ENCODE measurements at regions not wholly inside any gene's neighbourhood (a gene's known extent, or its start where the extent isn't known, plus 50 kb on each side); places are given as distances from the start of the nearest gene placed in this dataset.
A peak's percentile ranks its signal among the peaks of the same experiment; 100 is the strongest.
"Not testable (repeated sequence)": the region's sequence is repeated elsewhere in the genome, so short reads cannot be mapped to it uniquely, and the experiment has no call there.

GRCh38 chr12:20006871-20007730 lies 361.2 kb upstream of the PDE3A start:
- DNase-seq (ENCODE audit: low read depth in 2 of 3, low spot score in 2 of 3): no peak

- not testable (repeated sequence) for DNase-seq (ENCODE audit: low read depth in 2 of 3, low spot score in 2 of 3)
Measured at GRCh38 chr12:20009965-20010364, 358.4 kb upstream of the PDE3A start.

GRCh38 chr12:20011200-20011599 lies 357.1 kb upstream of the PDE3A start:
- DNase-seq (ENCODE audit: low read depth in 2 of 3, low spot score in 2 of 3): no peak

GRCh38 chr12:20017802-20018201 lies 350.5 kb upstream of the PDE3A start:
- no peak for DNase-seq (ENCODE audit: low read depth in 2 of 3, low spot score in 2 of 3)

GRCh38 chr12:20018406-20018805 lies 349.9 kb upstream of the PDE3A start:
- no peak for DNase-seq (ENCODE audit: low read depth in 2 of 3, low spot score in 2 of 3)

- peak in 2 of 3 donors; percentile 3 to 19 for DNase-seq (ENCODE audit: low read depth in 2 of 3, low spot score in 2 of 3)
Measured at GRCh38 chr12:20024194-20024593, 344.1 kb upstream of the PDE3A start.

- DNase-seq (ENCODE audit: low read depth in 2 of 3, low spot score in 2 of 3): peak in 1 of 3 donors; percentile 22
Measured at GRCh38 chr12:20028033-20028432, 340.3 kb upstream of the PDE3A start.

GRCh38 chr12:20030826-20031225 lies 337.5 kb upstream of the PDE3A start:
- no peak for DNase-seq (ENCODE audit: low read depth in 2 of 3, low spot score in 2 of 3)

GRCh38 chr12:20039562-20039961 lies 328.8 kb upstream of the PDE3A start:
- DNase-seq (ENCODE audit: low read depth in 2 of 3, low spot score in 2 of 3): no peak

GRCh38 chr12:20040184-20040583 lies 328.2 kb upstream of the PDE3A start:
- DNase-seq (ENCODE audit: low read depth in 2 of 3, low spot score in 2 of 3): no peak

GRCh38 chr12:20040831-20041230 lies 327.5 kb upstream of the PDE3A start:
- DNase-seq (ENCODE audit: low read depth in 2 of 3, low spot score in 2 of 3): no peak

- no peak for DNase-seq (ENCODE audit: low read depth in 2 of 3, low spot score in 2 of 3)
Measured at GRCh38 chr12:20044351-20044750, 324.0 kb upstream of the PDE3A start.

GRCh38 chr12:20044846-20045245 lies 323.5 kb upstream of the PDE3A start:
- DNase-seq (ENCODE audit: low read depth in 2 of 3, low spot score in 2 of 3): no peak

GRCh38 chr12:20047901-20048300 lies 320.4 kb upstream of the PDE3A start:
- no peak for DNase-seq (ENCODE audit: low read depth in 2 of 3, low spot score in 2 of 3)

- no peak for DNase-seq (ENCODE audit: low read depth in 2 of 3, low spot score in 2 of 3)
Measured at GRCh38 chr12:20050221-20050620, 318.1 kb upstream of the PDE3A start.

GRCh38 chr12:20053782-20054181 lies 314.6 kb upstream of the PDE3A start:
- DNase-seq (ENCODE audit: low read depth in 2 of 3, low spot score in 2 of 3): no peak

GRCh38 chr12:20055856-20056255 lies 312.5 kb upstream of the PDE3A start:
- no peak for DNase-seq (ENCODE audit: low read depth in 2 of 3, low spot score in 2 of 3)

- DNase-seq (ENCODE audit: low read depth in 2 of 3, low spot score in 2 of 3): no peak
Measured at GRCh38 chr12:20057398-20057797, 310.9 kb upstream of the PDE3A start.

GRCh38 chr12:20063116-20063515 lies 305.2 kb upstream of the PDE3A start:
- DNase-seq (ENCODE audit: low read depth in 2 of 3, low spot score in 2 of 3): no peak

- no peak for DNase-seq (ENCODE audit: low read depth in 2 of 3, low spot score in 2 of 3)
Measured at GRCh38 chr12:20077618-20078017, 290.7 kb upstream of the PDE3A start.

- DNase-seq (ENCODE audit: low read depth in 2 of 3, low spot score in 2 of 3): no peak
Measured at GRCh38 chr12:20089077-20089476, 279.3 kb upstream of the PDE3A start.

- not testable (repeated sequence) for DNase-seq (ENCODE audit: low read depth in 2 of 3, low spot score in 2 of 3)
Measured at GRCh38 chr12:20093190-20093810, 275.0 kb upstream of the PDE3A start.

Data from hematopoietic multipotent progenitor cell (in vitro differentiated cells).